ENCODE measurements at regions not wholly inside any gene's neighbourhood (a gene's known extent, or its start where the extent isn't known, plus 50 kb on each side); places are given as distances from the start of the nearest gene placed in this dataset.

- DNase-seq (ENCODE audit: low spot score), result no peak
Measured at GRCh38 chr2:64363848-64364247, 90.1 kb upstream of the LGALSL start.

- no peak for DNase-seq (ENCODE audit: low spot score)
Measured at GRCh38 chr2:64367444-64368232, 86.3 kb upstream of the LGALSL start.

- DNase-seq (ENCODE audit: low spot score), result no peak
Measured at GRCh38 chr2:64369706-64370105, 84.3 kb upstream of the LGALSL start.

- DNase-seq (ENCODE audit: low spot score), result no peak
Measured at GRCh38 chr2:64371727-64372126, 82.2 kb upstream of the LGALSL start.

GRCh38 chr2:64374686-64375085, 79.3 kb upstream of the LGALSL start:
- DNase-seq (ENCODE audit: low spot score), result no peak

GRCh38 chr2:64376926-64377325, 77.0 kb upstream of the LGALSL start:
- no peak for DNase-seq (ENCODE audit: low spot score)

- DNase-seq (ENCODE audit: low spot score), result no peak
Measured at GRCh38 chr2:64379186-64379585, 74.8 kb upstream of the LGALSL start.

GRCh38 chr2:64380853-64381527, 73.0 kb upstream of the LGALSL start:
- DNase-seq (ENCODE audit: low spot score), result no peak

- no peak for DNase-seq (ENCODE audit: low spot score)
Measured at GRCh38 chr2:64383016-64383591, 70.9 kb upstream of the LGALSL start.

GRCh38 chr2:64383881-64384280, 70.1 kb upstream of the LGALSL start:
- DNase-seq (ENCODE audit: low spot score), result no peak

GRCh38 chr2:64386676-64387075, 67.3 kb upstream of the LGALSL start:
- no peak for DNase-seq (ENCODE audit: low spot score)

- no peak for DNase-seq (ENCODE audit: low spot score)
Measured at GRCh38 chr2:64390586-64390985, 63.4 kb upstream of the LGALSL start.

GRCh38 chr2:64391424-64391823, 62.5 kb upstream of the LGALSL start:
- DNase-seq (ENCODE audit: low spot score), result no peak

GRCh38 chr2:64391940-64392339, 62.0 kb upstream of the LGALSL start:
- no peak for DNase-seq (ENCODE audit: low spot score)

- no peak for DNase-seq (ENCODE audit: low spot score)
Measured at GRCh38 chr2:64392529-64392928, 61.4 kb upstream of the LGALSL start.

GRCh38 chr2:64393383-64394010, 60.5 kb upstream of the LGALSL start:
- DNase-seq (ENCODE audit: low spot score), result no peak

GRCh38 chr2:64394153-64394552, 59.8 kb upstream of the LGALSL start:
- DNase-seq (ENCODE audit: low spot score), result no peak

GRCh38 chr2:64396001-64396400, 58.0 kb upstream of the LGALSL start:
- DNase-seq (ENCODE audit: low spot score), result no peak

- DNase-seq (ENCODE audit: low spot score), result no peak
Measured at GRCh38 chr2:64396551-64396950, 57.4 kb upstream of the LGALSL start.

- DNase-seq (ENCODE audit: low spot score), result no peak
Measured at GRCh38 chr2:64398516-64399129, 55.3 kb upstream of the LGALSL start.

GRCh38 chr2:64399521-64399920, 54.4 kb upstream of the LGALSL start:
- no peak for DNase-seq (ENCODE audit: low spot score)

Measured in mesenteric fat pad (tissue), 1 donor.